ENCODE measurements at regions not wholly inside any gene's neighbourhood (a gene's known extent, or its start where the extent isn't known, plus 50 kb on each side); places are given as distances from the start of the nearest gene placed in this dataset.

DNA sequence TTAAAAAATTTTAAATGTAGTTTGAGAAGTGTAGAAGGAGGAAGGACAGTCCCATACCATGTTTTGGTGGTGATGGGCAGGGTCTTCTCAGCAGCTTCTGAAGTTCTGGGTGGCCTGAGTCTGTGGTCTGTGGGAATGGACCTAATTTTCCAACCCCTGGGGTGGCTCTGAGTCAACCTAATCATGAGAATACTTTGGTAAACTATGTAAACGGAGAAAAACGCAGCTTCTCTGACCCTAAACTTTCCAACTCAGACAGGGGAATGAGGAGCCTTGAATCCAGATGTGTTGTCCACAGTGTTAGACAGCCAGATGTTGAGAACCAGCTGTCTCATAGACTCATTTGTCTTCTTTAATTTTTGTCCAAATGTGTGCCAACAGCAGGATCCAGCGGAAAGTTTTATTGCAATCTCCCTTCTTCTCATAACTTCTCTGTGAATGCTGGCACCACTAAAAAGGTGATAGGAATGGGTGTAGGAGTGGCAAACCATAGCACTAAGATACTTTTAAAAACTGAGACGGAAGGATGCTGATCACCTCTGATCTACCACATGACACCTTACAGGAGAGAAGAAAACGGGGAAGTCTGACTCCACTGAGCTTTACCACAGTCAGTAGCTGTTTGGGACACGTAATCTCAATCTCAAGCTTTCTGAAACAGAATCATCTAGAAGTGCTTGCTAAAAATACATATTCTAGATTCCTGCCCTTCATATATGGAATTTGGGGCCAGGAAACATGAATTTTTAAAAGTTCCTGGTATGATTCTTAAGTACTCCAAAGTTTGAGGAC, 90.5 kb upstream of the PHYHIPL start:
- DNase-seq (ENCODE audit: low read depth in 2 of 2) = no peak

DNA sequence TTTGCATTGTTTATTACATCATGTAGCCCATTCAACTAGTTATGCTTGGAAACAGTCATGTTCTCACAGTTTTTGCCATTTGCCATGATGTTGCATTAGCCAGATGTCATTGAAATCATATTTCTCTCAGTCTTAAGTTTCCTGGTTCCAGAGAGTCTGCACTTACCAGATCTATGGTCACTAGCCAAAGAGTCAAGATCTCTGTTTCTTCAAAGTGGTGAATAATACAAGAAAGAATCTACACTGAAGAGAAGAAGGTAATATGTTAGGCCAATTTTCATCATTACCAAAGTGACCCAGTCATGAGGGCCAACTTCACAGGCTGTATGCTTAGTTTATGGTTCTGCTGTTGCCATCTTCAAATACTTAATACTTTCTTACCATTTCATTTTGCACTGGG, 89.0 kb upstream of the PHYHIPL start:
- no peak for DNase-seq (ENCODE audit: low read depth in 2 of 2)

DNA sequence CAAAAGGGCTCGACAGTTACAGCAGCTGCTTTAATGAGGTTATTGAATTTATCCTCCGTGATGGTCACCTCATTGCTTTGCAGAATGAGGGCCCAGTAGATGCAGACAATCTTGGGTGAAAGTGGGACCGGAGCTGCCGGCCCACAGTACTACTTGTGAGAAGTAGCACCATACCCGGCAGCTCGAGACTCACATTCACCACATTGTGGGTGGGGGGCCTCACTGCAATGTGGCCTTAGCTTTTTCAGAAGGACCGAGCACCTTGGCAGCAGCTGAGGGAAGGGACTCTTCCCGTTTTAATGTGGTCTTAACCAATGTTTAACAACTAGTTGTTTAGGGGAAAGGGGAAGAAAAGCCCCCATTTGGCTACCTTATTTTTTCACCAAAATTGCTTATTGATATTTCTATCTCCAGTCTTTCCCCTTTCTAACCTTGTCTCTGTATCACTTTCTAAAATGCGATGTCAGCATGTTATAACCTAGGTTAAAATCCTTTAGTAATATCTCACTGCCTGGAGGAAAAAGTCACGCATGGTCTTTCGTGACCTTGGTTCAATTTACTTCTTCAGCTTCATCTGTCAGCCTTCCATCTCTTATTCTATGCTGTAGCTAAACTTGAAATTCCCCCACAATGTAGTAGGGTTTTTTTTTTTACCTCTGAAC, 87.4 kb upstream of the PHYHIPL start:
- no peak for DNase-seq (ENCODE audit: low read depth in 2 of 2)

DNA sequence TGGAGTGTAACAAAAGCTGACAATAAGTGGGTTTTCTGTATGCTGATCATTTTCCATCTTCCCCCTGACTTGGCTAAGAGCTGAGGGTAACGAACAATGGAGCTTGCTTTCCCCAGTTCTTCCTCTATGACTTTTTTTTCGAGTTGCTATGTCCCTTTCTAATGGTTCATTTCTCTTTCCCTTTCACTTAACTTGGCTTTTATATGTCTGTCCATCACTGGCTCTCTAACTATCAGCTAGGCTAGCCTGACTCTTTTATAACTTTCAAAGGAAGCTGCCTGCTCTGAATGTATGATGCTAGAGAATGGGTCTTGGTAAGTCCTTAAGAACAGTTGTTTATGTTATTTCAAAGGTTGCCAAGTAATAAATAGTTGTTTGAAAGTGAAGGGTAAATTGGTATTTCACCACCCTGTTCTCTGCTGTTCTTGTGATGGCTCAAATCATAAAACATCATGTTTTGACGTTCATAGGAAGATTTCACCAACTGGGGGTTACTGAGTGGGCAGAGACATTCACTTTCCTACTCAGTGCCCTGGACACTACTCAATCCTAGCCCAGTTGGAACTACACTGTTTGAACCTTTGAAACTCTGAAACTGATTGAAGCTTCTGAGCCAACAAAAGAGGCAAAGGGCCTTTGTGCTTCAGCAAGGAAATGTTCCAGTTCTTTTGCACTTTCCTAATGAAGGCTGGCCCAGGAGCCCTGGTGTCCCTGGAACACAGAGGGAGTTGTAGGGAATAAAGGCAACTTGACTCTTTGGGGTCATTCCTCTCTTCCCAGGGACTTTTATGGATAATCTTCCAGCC, 85.4 kb upstream of the PHYHIPL start:
- DNase-seq (ENCODE audit: low read depth in 2 of 2) = no peak

DNA sequence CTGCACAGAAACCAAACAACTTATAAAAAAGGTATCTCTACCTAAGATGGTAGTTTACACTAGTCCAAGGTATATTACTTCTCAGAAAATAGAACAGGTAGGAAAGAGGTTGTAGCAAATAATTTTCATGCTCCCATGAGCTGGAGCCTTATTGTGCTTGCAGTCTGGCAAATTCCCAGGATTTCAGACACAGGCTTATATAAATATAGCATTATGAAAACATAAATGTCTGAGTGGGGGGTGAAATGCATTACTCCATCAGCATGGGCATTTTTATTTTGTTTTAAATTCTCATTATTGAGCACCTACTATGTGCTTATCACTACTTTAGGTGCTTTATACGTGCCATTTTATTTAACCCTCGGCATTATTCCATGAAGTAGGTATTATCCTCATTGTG, 83.0 kb upstream of the PHYHIPL start:
- DNase-seq (ENCODE audit: low read depth in 2 of 2) = no peak

DNA sequence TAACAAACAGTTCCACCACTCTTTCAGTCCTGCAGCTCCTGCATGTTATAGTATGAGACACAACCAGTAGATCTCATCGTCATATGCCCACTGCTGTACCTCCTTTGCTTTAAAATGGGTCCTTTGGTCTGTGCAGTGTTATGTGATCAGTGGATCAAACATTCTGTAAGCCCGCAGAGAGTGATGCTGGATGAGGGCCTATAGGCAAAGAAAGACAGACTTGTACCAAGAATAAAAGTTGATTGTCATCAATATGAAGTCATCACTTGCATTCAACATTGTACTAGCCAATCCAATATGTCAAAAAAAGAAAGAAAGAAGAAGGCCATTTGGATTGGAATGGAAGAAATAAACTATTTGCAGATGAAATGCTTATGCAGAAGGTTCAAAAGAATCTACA, 79.8 kb upstream of the PHYHIPL start:
- no peak for DNase-seq (ENCODE audit: low read depth in 2 of 2)

DNA sequence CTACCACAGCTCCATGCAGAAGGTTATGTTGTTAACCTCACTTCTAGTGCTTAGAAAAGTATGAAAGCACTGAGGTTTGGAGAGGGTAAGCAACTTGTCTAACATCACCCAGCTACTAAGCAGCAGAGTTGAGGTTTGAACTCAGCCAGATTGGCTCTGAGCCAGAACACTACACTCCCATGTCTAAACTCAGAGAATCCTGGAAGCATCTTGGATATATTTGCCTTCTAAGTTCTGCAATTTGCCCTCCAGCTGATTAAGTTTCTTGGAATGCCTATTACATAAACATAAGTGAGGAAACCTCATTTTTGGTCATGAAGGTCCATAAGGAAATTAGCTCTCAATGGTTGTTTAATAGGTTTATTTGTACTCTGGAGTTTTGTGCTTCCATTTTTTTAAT, 78.1 kb upstream of the PHYHIPL start:
- DNase-seq (ENCODE audit: low read depth in 2 of 2) = no peak

DNA sequence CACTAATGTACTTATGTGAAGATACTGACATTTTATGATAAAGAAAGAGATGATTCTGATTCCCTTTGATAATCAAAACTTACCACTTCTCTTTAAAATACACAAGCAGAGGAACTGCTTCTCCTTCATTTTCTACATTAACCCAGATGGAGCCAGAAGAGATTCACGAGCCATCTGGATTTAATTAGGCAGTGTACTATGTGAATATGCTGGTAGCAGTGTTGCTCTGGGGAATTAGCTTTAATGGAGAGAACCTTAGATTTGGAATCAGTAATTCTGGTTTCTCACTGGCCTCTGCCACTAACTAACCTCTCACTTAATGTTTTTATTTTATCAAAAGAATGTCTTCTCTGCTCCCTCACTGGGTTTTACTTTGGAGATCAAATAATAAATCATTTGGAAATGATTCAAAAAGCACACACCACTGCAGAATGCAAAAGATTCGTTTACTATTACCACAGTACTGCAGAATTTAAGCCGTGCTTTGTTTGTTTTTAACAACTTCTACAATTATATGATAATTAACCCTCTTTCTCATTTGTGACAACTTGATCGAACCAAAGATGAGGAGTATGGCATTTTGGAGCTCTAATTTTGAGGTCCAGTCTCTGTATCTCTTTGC, 77.5 kb upstream of the PHYHIPL start:
- DNase-seq (ENCODE audit: low read depth in 2 of 2) = no peak

DNA sequence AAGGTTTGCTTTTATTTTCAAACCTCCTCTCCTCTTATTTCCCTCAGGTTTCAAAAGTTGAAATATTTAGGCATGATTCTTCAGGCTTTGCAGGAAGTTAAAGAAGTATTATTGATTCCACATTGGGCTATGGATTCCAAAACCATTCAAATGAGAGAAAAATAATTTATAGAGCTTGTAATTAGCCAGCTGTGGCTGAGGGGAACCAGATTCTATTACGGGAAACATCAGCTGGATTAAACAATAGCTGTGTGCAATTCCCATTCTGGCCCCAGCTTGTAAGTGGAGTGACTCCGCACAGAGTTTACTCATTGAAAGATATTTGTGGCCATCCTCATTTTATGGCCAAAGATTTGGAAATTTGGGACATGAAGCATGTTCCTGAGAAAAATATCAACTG, 77.0 kb upstream of the PHYHIPL start:
- no peak for DNase-seq (ENCODE audit: low read depth in 2 of 2)

DNA sequence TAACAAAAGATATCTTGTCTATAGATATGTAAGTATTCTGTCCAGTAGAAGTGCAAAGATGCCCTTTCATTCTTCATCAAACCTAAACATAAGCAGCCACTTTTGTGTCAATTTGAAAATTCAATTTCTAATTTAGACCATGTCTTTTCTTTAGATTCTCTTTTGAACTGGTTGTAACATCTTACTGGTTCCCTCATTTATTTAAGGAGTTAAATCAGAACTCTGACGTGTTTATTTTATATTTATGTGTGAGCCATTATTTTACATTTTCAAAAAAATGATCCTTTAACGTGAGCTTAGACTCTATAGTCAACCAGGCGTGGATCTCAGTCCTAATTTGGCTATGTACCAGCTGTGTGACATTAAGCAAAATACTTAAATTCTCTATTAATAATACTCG, 74.0 kb upstream of the PHYHIPL start:
- no peak for DNase-seq (ENCODE audit: low read depth in 2 of 2)

DNA sequence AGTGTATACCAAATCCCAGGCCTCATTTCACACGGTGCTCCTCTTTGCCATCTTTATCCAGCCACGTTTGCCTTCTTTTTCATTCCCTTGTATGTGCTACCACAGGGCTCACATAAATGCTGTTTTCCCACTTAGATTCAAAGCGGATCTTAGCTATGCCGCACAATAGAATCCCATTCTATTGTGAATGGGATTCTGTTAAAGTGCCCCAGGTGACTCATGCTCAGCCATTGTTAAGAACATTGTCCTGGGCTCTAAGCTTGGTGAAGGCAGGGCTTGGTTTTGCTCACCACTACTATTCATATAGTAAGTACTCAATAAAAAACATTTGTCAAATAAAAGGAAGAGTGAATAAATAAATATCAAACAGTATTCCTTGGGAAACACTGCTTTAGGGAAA, 72.3 kb upstream of the PHYHIPL start:
- DNase-seq (ENCODE audit: low read depth in 2 of 2) = no peak

DNA sequence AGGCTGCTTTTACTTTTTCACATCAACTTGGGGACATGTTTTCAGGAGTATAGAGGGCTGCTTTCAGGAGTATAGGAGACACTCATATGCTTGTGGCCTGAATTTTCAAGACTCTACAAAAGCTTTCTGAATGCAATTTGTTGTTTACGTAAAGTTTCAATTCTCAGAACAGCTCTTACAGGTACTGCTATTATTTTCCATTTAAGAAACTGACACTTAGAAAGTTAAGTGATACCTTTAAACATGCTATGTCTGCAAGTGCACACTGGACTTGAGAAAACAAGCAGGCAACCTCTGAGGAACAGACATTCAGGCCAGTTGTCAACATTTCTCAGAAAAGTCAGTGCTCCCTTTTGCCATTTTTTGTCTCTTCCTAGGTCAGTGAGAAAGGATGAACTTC, 70.0 kb upstream of the PHYHIPL start:
- DNase-seq (ENCODE audit: low read depth in 2 of 2) = no peak

DNA sequence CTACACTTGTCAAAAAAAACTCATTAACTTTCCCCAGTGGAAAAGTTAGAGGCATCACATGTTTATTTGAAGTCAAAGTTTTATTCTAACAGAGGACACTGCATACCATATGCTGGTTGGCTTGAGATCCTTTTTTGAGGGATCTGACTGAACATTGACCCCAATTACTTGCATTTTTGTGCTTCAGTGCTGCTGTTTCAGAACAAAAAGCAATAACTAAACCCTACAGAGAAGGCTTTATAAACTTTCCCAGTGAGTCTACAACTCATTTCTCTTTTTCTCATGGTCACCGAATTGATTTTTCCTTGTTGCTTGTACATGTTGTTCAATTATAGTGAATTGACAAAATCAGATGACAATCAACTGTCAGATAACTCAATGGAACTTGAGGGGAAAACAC, 69.3 kb upstream of the PHYHIPL start:
- DNase-seq (ENCODE audit: low read depth in 2 of 2) = no peak

DNA sequence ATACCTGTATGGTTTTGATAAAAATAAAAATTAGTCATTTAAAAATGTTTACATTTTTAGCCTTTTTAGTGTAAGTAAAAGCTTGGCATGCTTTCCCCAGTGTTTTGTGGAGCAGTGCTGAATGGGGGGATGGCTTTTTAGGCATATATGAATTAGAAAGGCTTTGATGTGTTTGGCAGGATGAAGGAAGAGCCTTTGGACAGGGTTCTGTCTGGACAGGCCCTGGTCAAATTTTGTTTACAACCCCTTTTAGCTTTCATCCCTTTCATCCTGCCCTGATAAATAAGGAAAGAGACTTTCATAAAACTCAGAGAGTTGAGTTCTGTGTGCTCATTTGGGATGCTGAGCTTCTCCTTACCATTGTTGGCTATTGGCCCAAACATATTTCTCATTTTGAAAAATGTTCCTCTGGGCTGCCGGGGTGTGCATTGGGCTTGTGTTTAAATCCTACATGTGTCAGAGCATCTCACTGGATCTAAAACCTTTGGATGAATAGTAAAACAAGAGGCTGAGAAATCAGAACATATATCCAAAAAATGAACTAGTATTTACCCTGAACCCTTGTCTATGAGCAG, 68.1 kb upstream of the PHYHIPL start:
- DNase-seq (ENCODE audit: low read depth in 2 of 2) = no peak

DNA sequence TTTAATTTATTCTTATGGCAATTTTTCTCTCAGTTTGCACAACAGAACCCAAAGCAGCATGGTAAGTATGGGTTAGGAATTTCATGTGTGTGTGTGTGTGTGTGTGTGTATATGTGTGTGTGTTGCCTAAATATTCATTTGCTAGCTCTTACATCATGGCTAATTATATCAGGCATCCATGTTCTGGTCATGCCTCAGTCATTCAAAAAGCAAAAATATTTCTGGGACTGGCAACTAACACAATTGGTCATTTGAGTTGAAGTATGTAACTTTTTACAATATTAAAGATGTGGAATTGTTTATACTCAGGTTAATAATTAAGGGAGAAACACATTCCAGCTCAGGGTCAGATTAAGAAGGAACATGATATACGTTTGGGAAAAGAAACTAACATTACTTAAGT, 67.6 kb upstream of the PHYHIPL start:
- DNase-seq (ENCODE audit: low read depth in 2 of 2) = no peak

DNA sequence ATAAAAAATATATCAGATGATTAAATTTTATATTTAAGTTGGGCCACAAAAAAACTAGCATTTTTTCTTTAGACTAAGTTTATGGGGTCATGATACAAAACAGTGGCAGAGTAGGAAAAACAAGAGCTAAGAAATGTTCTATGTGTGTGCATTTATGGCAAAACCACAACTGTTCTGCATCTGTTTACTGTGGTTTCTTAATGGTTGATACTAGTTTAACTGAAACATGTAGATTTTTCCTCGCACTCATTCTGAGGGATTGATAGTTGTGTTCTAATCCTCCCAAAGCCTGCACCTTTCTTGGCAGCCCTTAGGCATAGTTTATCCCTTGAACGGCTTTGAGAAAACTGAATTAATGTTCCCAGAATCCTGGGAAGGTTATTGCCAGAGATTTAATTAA, 66.6 kb upstream of the PHYHIPL start:
- DNase-seq (ENCODE audit: low read depth in 2 of 2) = no peak

DNA sequence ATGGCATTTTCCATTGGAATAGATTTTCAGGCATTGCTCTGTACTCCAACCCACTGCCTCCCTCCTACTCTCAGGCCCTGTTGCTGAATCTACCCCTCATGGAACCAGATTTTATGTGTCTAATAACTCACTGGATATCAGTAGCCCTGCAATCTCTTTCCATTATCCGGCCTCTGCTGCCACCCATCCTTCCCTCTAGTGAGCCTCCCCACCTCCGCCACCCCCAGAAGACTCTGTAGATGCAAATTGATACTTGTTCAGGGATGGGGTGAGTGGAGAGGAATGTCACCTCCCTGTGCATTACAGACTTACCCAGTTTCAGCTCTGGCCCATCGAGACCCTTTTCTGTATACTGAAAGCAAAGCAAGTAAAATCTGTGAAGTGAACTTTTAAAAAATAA, 52.3 kb upstream of the PHYHIPL start:
- DNase-seq (ENCODE audit: low read depth in 2 of 2) = no peak

DNA sequence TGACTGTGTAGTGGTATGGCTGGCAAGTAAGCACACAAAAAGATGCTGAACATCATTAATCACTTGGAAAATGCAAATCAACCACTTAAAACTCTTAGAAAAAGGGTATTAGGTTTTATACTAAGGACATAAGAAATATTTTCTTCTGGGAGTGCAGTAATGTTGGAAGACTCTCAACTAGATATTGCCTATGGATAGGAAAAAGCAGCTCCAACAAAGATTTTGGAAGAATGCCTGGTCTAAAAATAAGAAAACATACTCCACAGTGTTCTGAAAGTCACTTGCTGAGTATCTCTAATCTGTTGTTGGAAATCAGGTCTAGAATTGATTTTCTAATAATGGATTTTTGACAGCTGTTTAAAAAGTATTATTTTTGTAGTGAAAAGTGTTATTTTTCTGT, 50.8 kb upstream of the PHYHIPL start:
- DNase-seq (ENCODE audit: low read depth in 2 of 2) = no peak

DNA sequence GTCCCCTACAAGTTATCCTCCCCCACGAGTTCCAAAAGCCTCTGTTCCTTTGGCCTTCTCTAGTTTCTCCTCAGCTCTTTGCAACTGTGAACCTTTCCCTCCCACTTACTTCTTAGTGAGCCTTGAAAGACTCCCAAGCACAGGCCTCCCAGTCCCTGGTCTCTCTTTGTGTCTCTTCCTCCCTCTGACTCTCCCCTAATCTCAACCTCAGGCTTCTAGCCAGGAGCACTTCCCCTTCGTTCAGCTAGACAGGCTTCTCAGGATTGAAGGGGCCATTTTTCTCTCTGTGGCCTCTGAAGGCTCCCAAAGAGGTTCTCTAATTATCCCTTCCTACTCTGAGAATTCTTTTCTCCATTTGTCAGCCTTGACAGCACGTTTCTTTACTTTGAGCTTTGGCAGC, 50.2 kb upstream of the PHYHIPL start:
- no peak for DNase-seq (ENCODE audit: low read depth in 2 of 2)
